ENCODE measurements at regions not wholly inside any gene's neighbourhood (a gene's known extent, or its start where the extent isn't known, plus 50 kb on each side); places are given as distances from the start of the nearest gene placed in this dataset.

- no peak for TF ChIP-seq SP1 (IDR thresholded peaks at IDR 0.05; ENCODE audit: low read depth, low read length)
- no peak for TF ChIP-seq SP2 (IDR thresholded peaks at IDR 0.05; ENCODE audit: low read length)
These were observed 328.5 kb downstream of the FAM72C start (continued) for GRCh38 chr1:143643148-143643885.
